Tibial artery (tissue), 4 donors: ENCODE measurements at regions not wholly inside any gene's neighbourhood (a gene's known extent, or its start where the extent isn't known, plus 50 kb on each side); places are given as distances from the start of the nearest gene placed in this dataset.

Experiments
- DNase-seq, 2 donors: peaks; one replicate each; pipeline ENCODE4 v3.0.0-alpha.2; 2019
- H3K27ac ChIP-seq, 2 donors: fragments of 200-600 bp; sonication (generic) in 1 of 2; 1 replicate in 1 of 2; 2 replicates in 1 of 2; pipeline ENCODE4 v1.5.1; 2018 to 2019; ENCODE audit warnings: mild to moderate bottlenecking in 1 of 2
- H3K27me3 ChIP-seq, 2 donors: fragments of 200-600 bp; sonication (generic) in 1 of 2; one replicate each; pipeline versions ENCODE4 v1.5.1 to v1.6.0; 2016 to 2019
- H3K36me3 ChIP-seq, 3 donors: fragments of 200-600 bp; sonication (generic) in 2 of 3; one replicate each; pipeline ENCODE4 v1.5.1; 2016 to 2019; ENCODE audit warnings: mild to moderate bottlenecking in 2 of 3
- H3K4me1 ChIP-seq, 4 donors: fragments of 200-600 bp; sonication (generic) in 2 of 4; 1 replicate in 3 of 4; 2 replicates in 1 of 4; pipeline ENCODE4 v1.5.1; 2016 to 2019
- H3K4me3 ChIP-seq, 2 donors: fragments of 200-600 bp; sonication (generic) in 1 of 2; 1 replicate in 1 of 2; 2 replicates in 1 of 2; pipeline ENCODE4 v1.5.1; 2018 to 2019; ENCODE audit warnings: mild to moderate bottlenecking in 2 of 2
- H3K9me3 ChIP-seq, 3 donors: fragments of 200-600 bp; sonication (generic) in 1 of 3; one replicate each; pipeline ENCODE4 v1.5.1; 2016 to 2019
- CTCF ChIP-seq, 2 experiments: fragments of 200-600 bp in 1 of 2; fragments of 450-650 bp in 1 of 2; IDR thresholded peaks; one replicate each; pipeline ENCODE4 v1.5.1; 2017 to 2019; ENCODE audit warnings: antibody characterized with exemption in 2 of 2, mild to moderate bottlenecking in 1 of 2, moderate library complexity in 1 of 2
- intact Hi-C: fragments of 100-400 bp; cut with DNase I; formaldehyde crosslinking; loops from one replicate; pipeline ENCODE4 v1.15.0; 2023; ENCODE audit warnings: low total_unique reads

- no peak for DNase-seq
- H3K27ac ChIP-seq: no peak overlapping the region
- H3K4me3 ChIP-seq: no peak overlapping the region
- H3K36me3 ChIP-seq: no peaks in the 10 kb centered on the region
- intact Hi-C loops: no loop called here
- no peak for TF ChIP-seq CTCF (IDR thresholded peaks at IDR 0.05)
- H3K27me3 ChIP-seq: no peaks in the 10 kb centered on the region
- no peaks in the 10 kb centered on the region for H3K4me1 ChIP-seq
- H3K9me3 ChIP-seq: no peaks in the 10 kb centered on the region
These were observed 657.3 kb upstream of the PIK3C3 start for GRCh38 chr18:41297740-41298139.

- TF ChIP-seq CTCF (IDR thresholded peaks at IDR 0.05): no peak
- no peak overlapping the region for H3K27ac ChIP-seq
These were observed 685.7 kb upstream of the PIK3C3 start for GRCh38 chr18:41269294-41269693.

GRCh38 chr18:41268271-41268670 is 686.8 kb upstream of the PIK3C3 start:
- TF ChIP-seq CTCF (IDR thresholded peaks at IDR 0.05): no peak
- Histone ChIP-seq H3K27me3 (no peaks in the 10 kb centered on the region), H3K36me3 (no peaks in the 10 kb centered on the region), H3K27ac (no peak overlapping the region), H3K4me3 (no peak overlapping the region), H3K9me3 (no peaks in the 10 kb centered on the region), H3K4me1 (no peaks in the 10 kb centered on the region)
- intact Hi-C loops: no loop called here
- no peak for DNase-seq

More at GRCh38 chr18:41269294-41269693, 685.7 kb upstream of the PIK3C3 start:
- H3K4me1 ChIP-seq: no peaks in the 10 kb centered on the region
- H3K9me3 ChIP-seq: no peaks in the 10 kb centered on the region
- no peaks in the 10 kb centered on the region for H3K27me3 ChIP-seq
- no peaks in the 10 kb centered on the region for H3K36me3 ChIP-seq
- no peak overlapping the region for H3K4me3 ChIP-seq
- no peak for DNase-seq
- intact Hi-C loops: no loop called here

- Histone ChIP-seq H3K36me3 (no peaks in the 10 kb centered on the region), H3K27ac (no peak overlapping the region), H3K9me3 (no peaks in the 10 kb centered on the region), H3K4me3 (no peak overlapping the region), H3K27me3 (no peaks in the 10 kb centered on the region), H3K4me1 (no peaks in the 10 kb centered on the region)
- no peak for TF ChIP-seq CTCF (IDR thresholded peaks at IDR 0.05)
- intact Hi-C loops: no loop called here
- DNase-seq: no peak
These were observed 688.4 kb upstream of the PIK3C3 start for GRCh38 chr18:41266616-41267015.

GRCh38 chr18:41266204-41266603 is 688.8 kb upstream of the PIK3C3 start:
- H3K36me3 ChIP-seq: no peaks in the 10 kb centered on the region
- no peak overlapping the region for H3K27ac ChIP-seq
- no peak overlapping the region for H3K4me3 ChIP-seq
- TF ChIP-seq CTCF (IDR thresholded peaks at IDR 0.05): no peak
- no peaks in the 10 kb centered on the region for H3K4me1 ChIP-seq
- intact Hi-C loops: no loop called here
- no peaks in the 10 kb centered on the region for H3K27me3 ChIP-seq
- no peak for DNase-seq
- H3K9me3 ChIP-seq: no peaks in the 10 kb centered on the region

GRCh38 chr18:41265047-41265446 is 690.0 kb upstream of the PIK3C3 start:
- Histone ChIP-seq H3K27ac (no peak overlapping the region), H3K4me1 (no peaks in the 10 kb centered on the region), H3K9me3 (no peaks in the 10 kb centered on the region), H3K4me3 (no peak overlapping the region), H3K27me3 (no peaks in the 10 kb centered on the region), H3K36me3 (no peaks in the 10 kb centered on the region)
- DNase-seq: no peak
- intact Hi-C loops: no loop called here
- no peak for TF ChIP-seq CTCF (IDR thresholded peaks at IDR 0.05)
